Ishikawa (cell line): ENCODE measurements at regions not wholly inside any gene's neighbourhood (a gene's known extent, or its start where the extent isn't known, plus 50 kb on each side); places are given as distances from the start of the nearest gene placed in this dataset.

ENCODE experiments used
- CEBPB ChIP-seq: IDR thresholded peaks from 2 replicates; pipeline ENCODE4 v1.6.1; 2012
- CREB1 ChIP-seq: IDR thresholded peaks from 2 replicates; pipeline ENCODE4 v1.6.1; 2012; ENCODE audit warnings: low read depth
- TAF1 ChIP-seq: IDR thresholded peaks from 2 replicates; pipeline ENCODE4 v1.6.1; 2012; ENCODE audit warnings: low read depth, mild to moderate bottlenecking
- YY1 ChIP-seq: IDR thresholded peaks from 2 replicates; pipeline ENCODE4 v1.6.1; 2012; ENCODE audit warnings: low read depth

- TF ChIP-seq YY1 (no peak), TAF1 (no peak), CREB1 (no peak), CEBPB (no peak)
Observed at GRCh38 chr13:59546178-59546577, 617.5 kb downstream of the DIAPH3 start.
